Right renal pelvis (tissue), 4 donors: ENCODE measurements at regions not wholly inside any gene's neighbourhood (a gene's known extent, or its start where the extent isn't known, plus 50 kb on each side); places are given as distances from the start of the nearest gene placed in this dataset.

Experiments used
- DNase-seq, 4 donors: peaks; one replicate each; pipeline ENCODE4 v3.0.0-alpha.2; 2013; ENCODE audit warnings: low read depth in 4 of 4, low spot score in 3 of 4, missing footprints in 1 of 4

DNA sequence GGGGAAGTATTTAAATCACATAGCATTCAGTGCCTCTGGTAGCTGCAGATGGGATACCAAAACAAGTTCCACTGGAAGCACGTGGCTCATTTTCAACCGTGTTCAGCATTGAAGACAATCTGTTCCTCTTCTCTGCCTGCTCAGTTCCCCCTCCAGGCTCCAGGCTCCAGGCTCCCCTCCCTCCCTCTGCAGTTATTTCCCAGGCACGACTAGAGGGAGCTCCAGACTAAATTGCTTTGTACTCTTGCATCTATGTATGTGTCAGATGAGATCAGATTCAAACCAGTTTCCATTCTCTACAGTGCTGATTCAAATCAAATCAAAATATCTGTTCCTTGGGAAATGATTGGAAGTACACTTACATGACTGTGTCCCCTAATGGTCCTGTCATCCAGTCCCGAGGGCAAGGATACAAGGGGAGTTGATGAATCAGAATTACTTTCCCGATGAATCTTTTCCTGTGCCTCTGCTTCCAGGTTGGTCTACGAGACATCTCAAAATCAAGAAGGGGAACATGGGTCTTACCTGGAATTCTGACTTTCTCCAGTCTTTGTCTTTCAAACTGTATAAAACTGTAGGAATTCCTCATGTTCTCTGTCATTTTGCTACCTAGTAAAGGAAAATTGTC lies 600.5 kb downstream of the EDEM1 start:
- peak in 3 of 4 donors; percentile 31 to 35 (median 32) for DNase-seq

DNA sequence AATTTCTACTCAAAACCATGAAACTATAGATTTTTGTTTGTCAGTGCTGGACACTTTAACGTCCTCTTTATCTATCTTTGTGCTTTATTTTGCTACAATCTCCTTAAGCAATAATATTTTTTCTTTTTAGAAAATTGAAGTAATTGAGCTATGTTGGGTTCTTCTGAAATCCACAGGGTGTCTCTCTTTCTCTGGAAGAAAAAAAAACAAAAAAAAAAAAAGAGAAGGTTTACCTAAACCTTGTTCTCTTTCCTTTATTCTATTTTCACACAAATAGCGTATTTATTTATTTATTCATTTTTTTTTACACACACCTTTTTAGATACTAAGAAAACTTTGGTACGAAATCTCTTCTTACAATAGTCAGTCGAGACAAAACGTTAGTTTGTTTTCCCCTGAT lies 601.0 kb downstream of the EDEM1 start:
- DNase-seq = no peak

DNA sequence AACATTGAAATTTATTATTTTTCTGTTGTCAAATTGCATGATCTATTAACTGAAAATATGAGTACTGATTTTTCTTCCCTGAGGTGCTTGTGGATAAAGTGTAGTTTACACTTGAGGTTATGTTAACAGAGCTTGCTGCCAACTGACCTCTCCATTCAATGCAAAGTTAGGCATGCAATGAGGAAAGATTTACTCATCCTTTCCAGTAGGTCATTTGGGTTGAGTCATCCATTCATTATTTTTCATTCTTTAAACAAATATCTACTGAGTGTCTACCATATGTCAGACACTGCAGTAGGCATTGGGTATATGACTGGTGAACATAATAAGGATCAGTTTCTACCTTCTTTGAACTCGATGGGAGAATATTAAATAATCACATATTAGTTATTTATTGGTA lies 604.1 kb downstream of the EDEM1 start:
- DNase-seq = no peak

DNA sequence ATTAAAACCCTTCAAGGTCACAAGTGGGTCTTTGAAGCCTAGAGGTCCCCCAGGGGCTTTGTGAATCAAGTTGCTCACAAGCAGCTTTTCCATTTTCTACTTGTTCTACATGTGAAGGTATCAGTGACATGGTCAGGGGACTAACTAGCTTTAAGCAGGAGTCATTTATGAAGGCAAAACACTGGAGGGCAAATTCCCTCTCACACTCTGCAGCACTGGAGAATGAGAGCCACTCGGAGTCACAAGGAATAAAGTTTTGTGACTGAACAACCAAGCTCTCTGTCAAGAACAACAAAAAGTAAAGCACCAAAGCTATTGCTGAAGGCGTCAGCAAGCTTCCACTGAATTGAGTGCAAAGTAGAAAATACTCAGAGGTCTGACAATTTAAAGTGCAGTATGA lies 609.0 kb downstream of the EDEM1 start:
- no peak for DNase-seq

DNA sequence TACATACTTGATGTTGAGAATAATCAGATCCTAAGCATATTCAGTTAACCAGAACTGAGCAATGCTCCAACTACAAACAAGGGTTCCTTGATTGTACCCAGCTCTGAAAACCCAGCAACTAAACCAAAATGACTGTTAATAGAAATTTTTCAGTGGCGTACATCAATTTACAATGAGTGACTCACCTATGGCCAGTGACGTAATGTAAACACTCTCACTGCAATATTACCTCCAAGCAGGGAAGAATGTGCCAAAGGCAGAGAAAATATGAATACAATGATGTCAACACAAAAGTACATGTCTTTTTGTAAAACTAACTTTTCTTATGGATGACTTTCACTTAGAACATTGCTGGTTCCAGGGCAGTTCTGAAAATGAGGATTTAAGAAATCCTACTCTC lies 611.3 kb downstream of the EDEM1 start:
- DNase-seq = no peak

DNA sequence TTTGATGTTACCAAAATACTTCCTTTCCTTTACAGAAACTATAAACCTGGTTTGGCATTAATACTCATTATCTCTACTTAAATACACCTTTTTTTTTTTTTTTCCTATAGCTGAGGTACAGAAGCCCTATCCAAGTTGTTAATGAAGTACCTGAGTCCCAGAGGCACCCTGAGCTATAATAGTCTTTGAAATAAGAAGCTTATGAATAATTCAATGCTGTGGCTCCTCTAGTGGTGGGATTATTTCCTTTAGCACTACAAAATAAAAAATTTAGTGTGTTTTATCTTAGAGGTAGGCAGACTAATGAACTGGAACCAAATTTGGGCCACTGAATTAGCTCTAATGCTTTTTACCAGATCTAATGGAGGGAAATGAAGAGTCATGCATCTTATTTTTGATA lies 611.9 kb downstream of the EDEM1 start:
- no peak for DNase-seq

DNA sequence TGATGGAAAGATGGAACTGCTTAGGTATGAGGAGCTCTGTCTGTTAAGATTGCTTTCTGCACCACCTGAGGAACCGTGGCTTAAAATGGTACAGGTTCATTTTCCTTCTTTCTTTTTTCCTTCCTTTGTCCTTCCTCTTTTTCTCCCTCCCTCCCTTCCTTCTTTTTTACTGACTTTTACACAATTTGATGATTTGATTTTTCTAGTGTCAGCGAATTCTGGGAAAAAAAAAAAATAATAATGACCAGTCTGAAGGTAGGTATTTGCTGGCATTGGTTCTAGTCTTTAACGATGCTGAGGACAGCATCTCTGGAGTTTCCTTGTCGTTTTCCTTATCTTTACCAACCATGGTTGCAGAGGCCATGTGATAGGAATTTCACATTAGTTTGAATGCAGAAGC lies 613.5 kb downstream of the EDEM1 start:
- DNase-seq = no peak

DNA sequence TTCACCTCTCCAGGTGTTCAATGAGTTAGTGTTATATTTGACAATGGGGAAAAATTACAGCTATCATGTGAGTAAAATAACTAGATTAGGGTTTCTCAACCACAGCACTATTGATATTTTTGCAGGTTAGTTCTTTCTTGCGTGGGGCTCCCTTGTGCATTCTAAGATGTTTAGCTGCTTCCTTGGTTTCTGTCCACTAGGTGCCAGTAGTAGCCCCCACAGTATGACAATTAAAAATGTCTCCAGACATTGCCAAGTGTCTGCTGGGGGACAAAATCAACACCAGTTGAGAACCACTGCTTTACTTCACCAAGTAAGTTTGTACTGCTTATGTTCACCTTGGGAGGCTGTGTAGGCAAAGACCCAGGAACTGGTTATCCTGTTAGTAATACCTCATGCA lies 618.7 kb downstream of the EDEM1 start:
- DNase-seq = no peak

DNA sequence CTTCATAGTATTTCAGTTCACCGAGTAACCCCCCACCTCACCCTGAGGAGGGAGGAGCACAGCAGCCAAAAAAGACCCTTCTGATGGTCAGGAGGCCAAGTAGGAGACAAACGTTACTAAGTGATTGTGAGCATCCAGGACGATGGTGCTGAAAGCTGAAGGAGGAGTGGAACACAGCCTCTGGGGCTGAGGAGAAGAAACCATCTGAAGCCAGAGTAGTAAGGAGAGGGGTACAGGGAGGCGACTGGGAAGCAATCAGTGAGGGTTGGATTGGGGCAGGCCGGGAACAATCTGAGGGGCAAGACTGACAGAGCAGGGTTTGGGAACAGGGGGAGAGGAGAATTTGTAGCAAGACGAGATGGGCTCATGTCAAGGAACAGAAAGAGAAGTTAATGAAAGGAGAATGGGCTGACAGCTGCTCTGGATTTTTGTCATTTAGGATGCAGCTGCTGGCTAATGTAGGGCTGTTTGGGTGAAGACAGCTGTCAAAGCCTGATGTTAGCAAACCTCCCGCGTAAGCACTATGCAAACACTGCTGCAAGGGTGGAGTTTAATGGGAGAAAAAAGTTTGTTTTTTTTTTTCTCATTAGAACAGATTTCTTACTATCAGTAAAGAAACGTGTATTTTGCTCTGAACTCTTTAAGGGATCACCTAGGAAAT lies 622.2 kb downstream of the EDEM1 start:
- no peak for DNase-seq

DNA sequence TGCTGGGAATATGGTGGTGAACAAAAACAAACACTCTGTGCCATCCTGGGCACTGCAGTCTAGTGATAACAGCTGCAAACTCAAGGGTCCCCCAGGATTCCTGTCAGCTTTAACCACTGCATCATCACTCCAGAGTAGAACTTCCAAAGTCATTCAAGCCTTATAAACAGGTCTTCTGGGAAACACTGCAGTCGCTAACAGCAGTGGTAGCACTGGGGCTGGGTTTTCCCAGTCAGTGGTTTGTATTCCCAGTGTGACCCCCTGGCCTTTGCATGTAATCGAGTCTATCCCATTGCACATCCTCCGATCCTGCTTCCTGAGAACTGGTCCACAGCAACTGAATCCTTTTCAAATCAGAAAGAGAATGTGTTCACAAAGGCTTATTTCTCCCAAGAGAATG lies 623.5 kb downstream of the EDEM1 start:
- DNase-seq = no peak

DNA sequence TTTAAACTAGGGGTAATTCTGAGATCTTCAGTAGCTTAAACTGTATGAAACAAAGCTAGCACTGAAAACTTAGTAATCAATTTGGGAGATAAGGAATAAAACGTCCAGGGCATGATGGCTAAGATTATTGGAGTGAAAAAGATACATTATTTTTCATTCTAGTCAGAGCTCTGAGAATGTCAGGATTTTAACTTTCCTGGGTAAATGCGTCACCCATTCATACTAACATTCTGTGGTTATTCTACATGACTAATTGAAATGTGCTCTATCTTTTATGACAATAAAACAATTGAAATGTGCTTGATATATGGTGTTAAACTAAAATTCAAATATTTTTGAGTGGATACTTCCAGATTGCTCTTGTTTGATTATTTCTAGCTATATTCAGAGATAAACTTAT lies 626.0 kb downstream of the EDEM1 start:
- no peak for DNase-seq

DNA sequence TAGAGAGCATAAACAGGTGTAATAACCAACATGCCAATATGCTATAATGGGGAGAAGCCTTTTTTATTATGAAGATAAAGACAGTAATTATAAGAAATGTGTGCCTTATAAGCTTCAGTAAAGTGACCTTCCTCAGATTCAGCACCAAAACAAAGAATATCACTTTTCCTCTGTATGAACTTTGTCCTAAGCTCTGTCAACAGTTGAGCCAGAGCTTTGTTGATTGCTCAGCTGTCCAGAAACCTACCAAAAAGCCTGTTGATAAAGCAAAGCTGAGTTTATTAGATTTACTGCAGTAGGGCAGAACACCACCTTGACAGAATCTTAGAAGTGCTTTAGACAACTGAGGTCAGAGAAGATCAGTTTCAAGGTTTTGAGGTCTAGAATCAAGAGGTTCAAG lies 635.3 kb downstream of the EDEM1 start:
- no peak for DNase-seq

DNA sequence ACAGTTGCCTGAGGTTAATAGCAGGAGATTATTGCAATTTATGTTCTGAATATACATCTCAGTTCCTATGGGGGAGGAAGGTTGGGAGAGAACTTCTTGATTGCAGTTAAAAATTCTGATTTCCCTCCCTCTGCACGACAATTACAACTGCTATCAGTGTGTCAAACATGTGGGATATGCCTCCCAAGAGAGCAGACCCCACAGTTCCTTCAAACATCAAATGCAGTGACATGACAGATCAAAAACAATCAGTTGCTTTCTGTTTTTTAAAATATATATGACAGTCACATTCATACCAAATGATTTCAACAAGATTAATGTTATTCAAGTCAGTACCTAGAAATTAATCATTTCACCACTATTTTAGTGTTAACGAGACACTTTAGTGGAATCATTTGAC lies 639.0 kb downstream of the EDEM1 start:
- no peak for DNase-seq

DNA sequence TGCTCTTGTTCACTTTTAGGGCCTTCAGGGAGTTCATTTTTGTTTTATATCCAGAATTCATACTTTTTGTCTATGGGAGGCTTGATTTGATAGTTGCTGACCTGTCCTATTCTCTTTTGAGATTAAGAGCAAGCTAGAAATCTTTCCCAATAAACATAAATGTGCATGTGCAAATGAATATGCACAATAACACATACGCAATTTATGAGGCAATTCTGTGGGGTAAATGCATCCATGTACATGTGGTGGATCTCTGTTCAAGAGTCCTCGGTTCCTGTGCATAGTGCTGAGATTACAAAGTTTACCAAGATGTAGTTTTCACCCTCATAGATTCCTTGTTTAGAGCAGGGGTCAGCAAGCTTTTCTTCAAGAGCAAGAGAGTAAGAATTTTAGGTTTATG lies 640.7 kb downstream of the EDEM1 start:
- no peak for DNase-seq

DNA sequence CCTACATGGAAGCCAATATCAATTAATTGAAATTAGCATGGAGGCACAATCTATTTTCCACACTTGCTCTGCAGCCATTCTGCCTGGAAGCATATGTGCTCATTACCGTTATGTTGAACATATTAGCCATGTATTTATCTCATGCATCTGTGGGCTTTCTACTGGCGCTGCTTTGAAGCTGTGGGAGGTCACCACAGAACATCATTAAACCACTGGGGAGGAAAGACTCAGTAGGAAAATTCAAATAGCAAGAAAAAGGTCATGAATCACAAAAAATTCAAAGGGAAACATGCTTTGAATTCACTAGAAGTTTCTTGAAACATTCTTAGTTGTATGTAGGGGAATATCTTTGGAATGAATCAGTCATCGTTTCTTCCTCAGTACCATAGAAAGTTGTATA lies 652.5 kb downstream of the EDEM1 start:
- DNase-seq = no peak

DNA sequence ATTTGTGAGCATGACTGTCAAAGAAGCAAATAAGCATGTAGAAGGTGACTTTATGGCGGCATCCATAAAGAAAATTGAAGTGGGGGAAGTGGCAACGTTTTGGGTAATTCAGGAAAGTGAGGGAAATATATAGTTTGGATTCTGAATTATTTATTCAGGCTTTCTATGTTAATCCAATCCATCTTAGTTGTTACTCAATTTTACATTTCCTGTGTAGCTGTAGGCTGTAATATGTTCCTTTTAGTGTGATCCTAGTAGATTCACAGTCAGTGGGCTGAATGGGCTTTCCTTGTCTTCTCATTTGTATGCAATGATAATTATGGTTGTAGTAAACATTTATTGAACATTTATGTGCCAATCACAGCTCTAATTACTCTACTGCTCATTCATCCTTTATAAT lies 654.1 kb downstream of the EDEM1 start:
- no peak for DNase-seq

DNA sequence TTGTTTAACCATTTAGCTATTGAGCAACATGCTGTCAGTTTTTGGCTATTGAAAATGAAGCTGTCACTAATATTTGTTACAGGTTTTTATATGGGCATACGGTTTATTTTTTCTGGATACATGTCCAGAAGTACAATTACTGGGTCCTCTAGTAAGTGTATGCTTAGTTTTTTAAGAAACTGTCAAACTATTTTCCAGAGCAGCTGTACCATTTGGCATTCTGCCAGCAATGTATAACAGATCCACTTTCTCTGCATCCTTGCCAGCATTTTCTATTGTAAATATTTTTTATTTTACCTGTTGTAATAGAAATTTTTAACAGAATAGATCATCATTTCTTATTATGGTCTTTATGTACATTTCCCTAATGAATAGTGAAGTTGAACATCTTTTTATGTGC lies 658.8 kb downstream of the EDEM1 start:
- no peak for DNase-seq

DNA sequence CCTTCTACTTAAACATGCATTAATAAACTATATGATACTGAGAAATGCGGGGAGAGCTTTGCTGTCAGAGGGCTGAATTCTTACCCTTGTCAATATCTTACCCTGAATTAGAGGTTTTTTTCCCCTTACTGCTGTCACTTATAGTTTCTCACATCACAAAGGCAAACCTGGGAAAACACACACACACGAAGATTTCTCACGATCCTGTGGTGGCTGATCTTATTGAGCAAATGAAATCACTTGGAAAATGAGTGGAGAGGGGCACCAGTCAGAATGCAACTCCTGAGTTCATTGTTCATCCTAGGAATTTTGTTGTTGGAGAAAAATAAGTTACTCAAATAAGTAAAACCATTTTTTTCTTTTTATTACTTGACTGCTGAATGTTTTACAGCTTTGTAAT lies 673.6 kb downstream of the EDEM1 start:
- no peak for DNase-seq

DNA sequence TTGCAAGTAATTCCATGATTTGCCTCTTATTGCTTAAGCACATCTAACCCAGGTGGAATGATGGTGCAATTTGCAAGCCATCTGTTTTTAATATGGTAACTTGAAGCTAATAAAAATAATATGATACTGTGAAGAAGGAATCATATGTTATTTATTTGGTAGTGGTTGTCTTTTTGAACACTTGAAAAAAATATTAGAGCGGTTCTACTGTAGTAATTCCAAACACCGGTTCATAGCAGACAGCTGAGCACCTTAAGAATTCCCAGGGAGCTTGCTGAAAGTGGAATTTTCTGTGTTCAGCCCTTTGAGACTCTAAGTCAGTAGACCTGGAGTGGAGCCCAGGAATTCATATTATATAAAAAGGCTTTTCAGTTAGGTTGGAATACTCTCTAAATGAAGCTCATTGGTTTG lies 687.4 kb downstream of the EDEM1 start:
- no peak for DNase-seq

DNA sequence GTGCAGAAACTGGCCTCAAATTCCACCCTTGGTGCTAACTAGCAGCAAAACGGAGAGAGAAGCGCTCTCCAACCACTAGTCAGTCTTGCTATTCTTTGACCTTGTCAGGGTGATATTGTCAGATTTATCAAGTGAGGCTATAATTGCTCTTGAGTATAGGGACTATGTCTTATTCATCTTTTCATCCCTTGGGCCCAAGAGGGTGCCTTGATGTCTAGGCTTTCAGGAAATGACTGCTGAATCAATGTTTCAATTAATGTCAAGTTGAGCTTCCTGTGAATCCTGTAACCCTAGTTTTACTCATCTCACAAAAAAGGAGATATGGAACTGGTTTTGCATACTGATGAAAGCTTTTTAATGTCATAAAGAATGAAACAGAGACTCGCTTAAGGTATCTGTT lies 701.3 kb downstream of the EDEM1 start:
- DNase-seq = no peak

DNA sequence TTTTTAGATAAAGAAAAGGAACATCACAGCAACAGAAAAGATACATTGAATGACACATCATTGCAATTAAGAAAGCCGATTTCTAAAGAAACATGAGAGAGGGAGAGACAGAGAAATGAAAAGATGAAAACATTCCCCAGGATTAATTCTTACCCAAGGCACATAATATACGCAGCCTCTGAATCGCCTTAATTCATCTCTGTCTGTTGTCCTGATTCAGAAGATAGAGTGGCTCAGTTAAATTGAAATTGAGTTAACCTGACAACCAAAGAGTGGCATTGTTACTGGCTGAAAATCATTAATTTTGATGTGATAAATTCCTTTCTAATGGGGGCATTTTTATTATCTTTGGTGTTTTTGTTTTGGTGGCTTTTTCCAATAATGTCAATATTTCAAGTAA lies 701.9 kb downstream of the EDEM1 start:
- no peak for DNase-seq

DNA sequence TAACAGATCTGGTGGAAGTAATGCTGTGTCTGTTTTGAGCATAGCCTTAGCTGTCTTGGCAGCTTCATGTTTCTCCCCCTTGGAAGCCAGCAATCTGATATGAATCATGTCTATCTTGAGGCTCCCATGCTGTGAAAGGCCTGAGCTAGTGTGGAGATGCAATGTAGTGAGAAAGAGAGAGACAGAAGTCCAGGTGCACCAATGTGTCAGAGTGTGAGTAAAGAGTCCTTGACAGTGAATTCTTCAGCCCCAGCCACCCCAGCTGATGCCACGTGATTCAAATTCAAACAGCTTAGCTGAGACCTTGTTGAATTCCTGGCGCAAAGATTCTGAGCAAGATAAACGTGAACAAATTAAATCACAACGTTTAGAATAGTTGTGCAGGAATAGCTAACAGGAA lies 704.2 kb downstream of the EDEM1 start:
- DNase-seq = peak in 1 of 4 donors; percentile 5

DNA sequence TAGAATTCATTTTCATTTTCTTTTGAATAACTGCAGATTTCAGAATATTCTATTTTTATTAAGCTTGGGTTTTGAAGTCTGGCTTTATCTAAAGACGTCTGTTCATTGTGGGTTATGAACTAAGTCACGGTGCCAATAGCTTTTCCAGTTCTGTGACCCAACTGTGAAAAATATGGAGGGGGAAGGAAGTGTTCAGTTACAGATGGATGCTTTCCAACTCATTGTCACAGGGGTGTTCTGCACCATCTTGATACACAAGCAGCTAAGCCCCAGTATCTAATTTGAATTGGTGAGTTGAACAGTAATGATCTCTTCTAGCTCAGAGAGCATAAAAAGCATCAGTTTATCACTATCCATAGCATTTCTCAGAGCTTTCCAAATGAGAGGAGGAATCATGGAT lies 710.6 kb downstream of the EDEM1 start:
- no peak for DNase-seq
